ENCODE measurements at regions not wholly inside any gene's neighbourhood (a gene's known extent, or its start where the extent isn't known, plus 50 kb on each side); places are given as distances from the start of the nearest gene placed in this dataset.

DNA sequence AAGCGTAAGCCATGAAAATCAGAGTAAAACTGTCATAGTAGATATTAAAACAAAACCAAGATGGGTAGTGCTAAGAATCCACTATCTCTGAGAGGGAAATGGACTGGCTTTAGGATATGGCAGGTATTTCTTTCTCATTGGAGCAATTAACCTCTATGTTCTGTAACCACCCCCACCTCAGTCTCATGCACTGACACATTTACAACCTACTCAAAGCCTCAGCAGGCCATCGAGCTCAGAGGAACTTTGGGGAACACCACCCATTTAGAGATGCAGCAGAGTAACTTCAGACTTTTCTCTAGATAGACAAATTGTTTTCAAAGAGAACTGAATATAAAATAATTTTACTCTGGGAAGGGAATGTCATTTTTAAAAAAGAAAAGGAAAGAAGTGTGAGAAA is 615.8 kb upstream of the ZFHX3 start:
- TF ChIP-seq CTCF (IDR thresholded peaks at IDR 0.05) (no peak), EP300 (IDR thresholded peaks at IDR 0.05) (no peak)

All from tibial nerve (tissue), 4 donors.